ENCODE measurements at regions not wholly inside any gene's neighbourhood (a gene's known extent, or its start where the extent isn't known, plus 50 kb on each side); places are given as distances from the start of the nearest gene placed in this dataset.

- Mint-ChIP-seq H3K4me1 (ENCODE audit: unreplicated experiment) (no peaks in the 10 kb centered on the region), H3K4me3 (ENCODE audit: unreplicated experiment) (no peak overlapping the region)
- DNase-seq (ENCODE audit: extremely low spot score, unreplicated experiment), result no peak
Measured at GRCh38 chr2:126227250-126227649, 428.7 kb upstream of the GYPC start.

GRCh38 chr2:126228531-126228930 is 427.4 kb upstream of the GYPC start:
- no peak for DNase-seq (ENCODE audit: extremely low spot score, unreplicated experiment)
- Mint-ChIP-seq H3K27ac (ENCODE audit: unreplicated experiment) (no peak overlapping the region), H3K9me3 (ENCODE audit: unreplicated experiment) (peaks cover 5% of the 10 kb centered on the region), H3K27me3 (ENCODE audit: unreplicated experiment) (no peaks in the 10 kb centered on the region), H3K4me1 (ENCODE audit: unreplicated experiment) (no peaks in the 10 kb centered on the region), H3K36me3 (ENCODE audit: unreplicated experiment) (no peaks in the 10 kb centered on the region), H3K4me3 (ENCODE audit: unreplicated experiment) (no peak overlapping the region)
- no peak for TF ChIP-seq CTCF (IDR thresholded peaks at IDR 0.05)

More at GRCh38 chr2:126227250-126227649, 428.7 kb upstream of the GYPC start:
- no peaks in the 10 kb centered on the region for H3K27me3 Mint-ChIP-seq (ENCODE audit: unreplicated experiment)
- no peaks in the 10 kb centered on the region for H3K36me3 Mint-ChIP-seq (ENCODE audit: unreplicated experiment)
- H3K9me3 Mint-ChIP-seq (ENCODE audit: unreplicated experiment), result peaks cover 5% of the 10 kb centered on the region
- TF ChIP-seq CTCF (IDR thresholded peaks at IDR 0.05), result no peak
- no peak overlapping the region for H3K27ac Mint-ChIP-seq (ENCODE audit: unreplicated experiment)

- no peak for TF ChIP-seq CTCF (IDR thresholded peaks at IDR 0.05)
- no peaks in the 10 kb centered on the region for H3K9me3 Mint-ChIP-seq (ENCODE audit: unreplicated experiment)
- H3K4me1 Mint-ChIP-seq (ENCODE audit: unreplicated experiment), result no peaks in the 10 kb centered on the region
- H3K27me3 Mint-ChIP-seq (ENCODE audit: unreplicated experiment), result no peaks in the 10 kb centered on the region
- DNase-seq (ENCODE audit: extremely low spot score, unreplicated experiment), result no peak
- no peaks in the 10 kb centered on the region for H3K36me3 Mint-ChIP-seq (ENCODE audit: unreplicated experiment)
- no peak overlapping the region for H3K27ac Mint-ChIP-seq (ENCODE audit: unreplicated experiment)
- no peak overlapping the region for H3K4me3 Mint-ChIP-seq (ENCODE audit: unreplicated experiment)
Measured at GRCh38 chr2:126238251-126238650, 417.7 kb upstream of the GYPC start.

DNA sequence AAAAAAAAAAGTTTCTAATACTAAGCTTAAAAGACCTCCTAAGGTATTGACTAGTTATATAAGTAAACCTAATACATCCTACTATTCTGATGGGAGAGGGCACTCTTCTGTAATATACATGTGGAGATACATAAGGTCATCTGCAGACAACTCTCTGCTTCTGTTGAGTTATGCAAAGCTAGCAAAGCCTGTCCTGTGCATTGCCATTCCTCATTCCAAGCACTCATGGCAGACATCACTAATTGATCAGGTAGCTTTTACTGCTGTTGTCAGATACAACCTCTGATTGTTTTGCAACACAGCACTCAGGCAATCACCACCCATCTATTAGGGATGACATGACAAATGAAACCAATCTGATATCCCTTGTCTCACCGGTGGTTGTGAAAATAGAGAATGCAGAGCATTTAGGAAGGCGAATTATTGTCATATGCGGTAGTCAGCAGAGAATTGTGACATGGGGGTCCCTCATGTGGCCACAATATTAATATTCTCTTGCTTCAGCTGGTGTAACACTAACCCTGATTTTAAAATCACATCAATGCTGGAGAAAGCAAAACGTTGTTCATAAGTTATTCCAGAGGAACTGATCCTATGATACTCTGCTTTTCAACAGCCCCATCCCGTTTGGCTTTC is 416.5 kb upstream of the GYPC start:
- no peaks in the 10 kb centered on the region for H3K27me3 Mint-ChIP-seq (ENCODE audit: unreplicated experiment)
- no peaks in the 10 kb centered on the region for H3K9me3 Mint-ChIP-seq (ENCODE audit: unreplicated experiment)
- H3K36me3 Mint-ChIP-seq (ENCODE audit: unreplicated experiment), result no peaks in the 10 kb centered on the region
- no peak overlapping the region for H3K27ac Mint-ChIP-seq (ENCODE audit: unreplicated experiment)
- DNase-seq (ENCODE audit: extremely low spot score, unreplicated experiment), result no peak
- no peak overlapping the region for H3K4me3 Mint-ChIP-seq (ENCODE audit: unreplicated experiment)
- H3K4me1 Mint-ChIP-seq (ENCODE audit: unreplicated experiment), result no peaks in the 10 kb centered on the region
- no peak for TF ChIP-seq CTCF (IDR thresholded peaks at IDR 0.05)

GRCh38 chr2:126241001-126241400 is 415.0 kb upstream of the GYPC start:
- Mint-ChIP-seq H3K27ac (ENCODE audit: unreplicated experiment) (no peak overlapping the region), H3K36me3 (ENCODE audit: unreplicated experiment) (no peaks in the 10 kb centered on the region), H3K4me3 (ENCODE audit: unreplicated experiment) (no peak overlapping the region), H3K9me3 (ENCODE audit: unreplicated experiment) (no peaks in the 10 kb centered on the region), H3K27me3 (ENCODE audit: unreplicated experiment) (no peaks in the 10 kb centered on the region), H3K4me1 (ENCODE audit: unreplicated experiment) (no peaks in the 10 kb centered on the region)
- no peak for TF ChIP-seq CTCF (IDR thresholded peaks at IDR 0.05)
- no peak for DNase-seq (ENCODE audit: extremely low spot score, unreplicated experiment)

Measured in osteocyte (in vitro differentiated cells).